Hepatocyte (in vitro differentiated cells): ENCODE measurements at regions not wholly inside any gene's neighbourhood (a gene's known extent, or its start where the extent isn't known, plus 50 kb on each side); places are given as distances from the start of the nearest gene placed in this dataset.

Source experiments
- DNase-seq: peaks from one replicate; pipeline ENCODE4 v3.0.0-alpha.2; 2016; ENCODE audit warnings: low spot score
- H2AFZ ChIP-seq: fragments of 200-600 bp; sonication (generic); 2 replicates; pipeline ENCODE4 v1.6.0; 2016; ENCODE audit warnings: antibody characterized with exemption, mild to moderate bottlenecking
- H3K27ac ChIP-seq: fragments of 200-600 bp; sonication (generic); 2 replicates; pipeline ENCODE4 v1.5.1; 2016; ENCODE audit warnings: mild to moderate bottlenecking
- H3K27me3 ChIP-seq: fragments of 200-600 bp; sonication (generic); 2 replicates; pipeline ENCODE4 v1.6.1; 2016
- H3K36me3 ChIP-seq: fragments of 200-600 bp; sonication (generic); replicated peaks from 2 replicates; pipeline ENCODE4 v1.5.1; 2016; ENCODE audit warnings: low read depth; ENCODE audit not compliant: insufficient read depth
- H3K4me1 ChIP-seq: fragments of 200-600 bp; sonication (generic); 2 replicates; pipeline ENCODE4 v1.5.1; 2016; ENCODE audit warnings: mild to moderate bottlenecking, moderate library complexity; ENCODE audit not compliant: insufficient read depth
- H3K4me2 ChIP-seq: fragments of 200-600 bp; sonication (generic); 2 replicates; pipeline ENCODE4 v1.6.0; 2016
- H3K4me3 ChIP-seq: fragments of 200-600 bp; sonication (generic); 2 replicates; pipeline ENCODE4 v1.5.1; 2016; ENCODE audit warnings: mild to moderate bottlenecking
- H3K79me2 ChIP-seq: fragments of 200-600 bp; sonication (generic); 2 replicates; pipeline ENCODE4 v1.6.0; 2017; ENCODE audit warnings: mild to moderate bottlenecking
- H3K9me2 ChIP-seq: fragments of 200-600 bp; sonication (generic); replicated peaks from 2 replicates; pipeline ENCODE4 v1.6.0; 2017; ENCODE audit warnings: mild to moderate bottlenecking; ENCODE audit not compliant: insufficient read depth
- H3K9me3 ChIP-seq: fragments of 200-600 bp; sonication (generic); 2 replicates; pipeline ENCODE4 v1.5.1; 2016; ENCODE audit warnings: low read depth, mild to moderate bottlenecking
- H4K20me1 ChIP-seq: fragments of 200-600 bp; sonication (generic); 2 replicates; pipeline ENCODE4 v1.6.0; 2016; ENCODE audit warnings: mild to moderate bottlenecking; ENCODE audit not compliant: insufficient read depth, poor library complexity, severe bottlenecking
- EZH2 ChIP-seq: fragments of 200-600 bp; sonication (generic); IDR thresholded peaks from 2 replicates; pipeline ENCODE4 v1.6.1; 2016; ENCODE audit warnings: antibody characterized with exemption, mild to moderate bottlenecking, borderline replicate concordance
- EZH2phosphoT487 ChIP-seq: fragments of 200-600 bp; sonication (generic); IDR thresholded peaks from one replicate; pipeline ENCODE4 v1.6.1; 2018; ENCODE audit warnings: antibody characterized with exemption, mild to moderate bottlenecking, low read depth, moderate library complexity; ENCODE audit not compliant: unreplicated experiment, severe bottlenecking
- WGBS: methylation state at CpG from one replicate; pipeline ENCODE4 v1.1.6; 2016; ENCODE audit warnings: low lambda C conversion rate; ENCODE audit errors: missing lambda C conversion rate; 5-methylcytosine and 5-hydroxymethylcytosine counted together
- TF ChIP-seq, protein P1 (sequence below): fragments of 200-600 bp; sonication (generic); IDR thresholded peaks from 2 replicates; pipeline ENCODE4 v1.5.1; 2016; ENCODE audit warnings: antibody characterized with exemption, mild to moderate bottlenecking; ENCODE audit not compliant: poor library complexity

DNA sequence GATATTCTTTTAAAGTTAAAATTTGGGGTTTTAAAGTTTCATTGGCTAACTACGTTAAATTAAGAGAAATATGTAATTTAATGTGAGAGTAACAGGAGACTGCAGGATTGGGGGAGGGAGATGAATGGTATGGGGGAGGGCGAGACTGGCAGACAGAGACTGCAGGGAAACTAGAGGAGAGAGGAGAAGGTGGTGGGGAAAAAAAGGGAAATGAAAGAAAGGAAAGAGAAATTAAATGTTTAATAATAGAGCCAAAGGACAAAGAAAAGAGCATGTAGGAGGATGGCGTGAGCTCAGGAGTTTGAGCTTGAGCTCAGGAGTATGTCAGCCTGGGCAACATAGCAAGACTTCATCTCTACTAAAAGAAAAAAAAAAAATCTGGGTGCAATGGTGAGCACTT, 115.9 kb downstream of the RFC3 start:
- Histone ChIP-seq H3K4me1 (no peaks in the 10 kb centered on the region), H3K4me3 (no peak overlapping the region), H3K9me2 (no peaks in the 10 kb centered on the region), H3K4me2 (no peak overlapping the region), H4K20me1 (no peaks in the 10 kb centered on the region), H3K36me3 (no peaks in the 10 kb centered on the region), H3K27me3 (no peaks in the 10 kb centered on the region), H3K9me3 (no peaks in the 10 kb centered on the region), H3K79me2 (no peaks in the 10 kb centered on the region), H3K27ac (no peak overlapping the region), H2AFZ (no peak overlapping the region)
- TF ChIP-seq EZH2phosphoT487 (no peak), EZH2 (no peak)
- TF ChIP-seq, protein P1, sequence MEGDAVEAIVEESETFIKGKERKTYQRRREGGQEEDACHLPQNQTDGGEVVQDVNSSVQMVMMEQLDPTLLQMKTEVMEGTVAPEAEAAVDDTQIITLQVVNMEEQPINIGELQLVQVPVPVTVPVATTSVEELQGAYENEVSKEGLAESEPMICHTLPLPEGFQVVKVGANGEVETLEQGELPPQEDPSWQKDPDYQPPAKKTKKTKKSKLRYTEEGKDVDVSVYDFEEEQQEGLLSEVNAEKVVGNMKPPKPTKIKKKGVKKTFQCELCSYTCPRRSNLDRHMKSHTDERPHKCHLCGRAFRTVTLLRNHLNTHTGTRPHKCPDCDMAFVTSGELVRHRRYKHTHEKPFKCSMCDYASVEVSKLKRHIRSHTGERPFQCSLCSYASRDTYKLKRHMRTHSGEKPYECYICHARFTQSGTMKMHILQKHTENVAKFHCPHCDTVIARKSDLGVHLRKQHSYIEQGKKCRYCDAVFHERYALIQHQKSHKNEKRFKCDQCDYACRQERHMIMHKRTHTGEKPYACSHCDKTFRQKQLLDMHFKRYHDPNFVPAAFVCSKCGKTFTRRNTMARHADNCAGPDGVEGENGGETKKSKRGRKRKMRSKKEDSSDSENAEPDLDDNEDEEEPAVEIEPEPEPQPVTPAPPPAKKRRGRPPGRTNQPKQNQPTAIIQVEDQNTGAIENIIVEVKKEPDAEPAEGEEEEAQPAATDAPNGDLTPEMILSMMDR = no peak
- no peak for DNase-seq
- 69% methylated on average over 3 of the region's 3 CpGs for WGBS

DNA sequence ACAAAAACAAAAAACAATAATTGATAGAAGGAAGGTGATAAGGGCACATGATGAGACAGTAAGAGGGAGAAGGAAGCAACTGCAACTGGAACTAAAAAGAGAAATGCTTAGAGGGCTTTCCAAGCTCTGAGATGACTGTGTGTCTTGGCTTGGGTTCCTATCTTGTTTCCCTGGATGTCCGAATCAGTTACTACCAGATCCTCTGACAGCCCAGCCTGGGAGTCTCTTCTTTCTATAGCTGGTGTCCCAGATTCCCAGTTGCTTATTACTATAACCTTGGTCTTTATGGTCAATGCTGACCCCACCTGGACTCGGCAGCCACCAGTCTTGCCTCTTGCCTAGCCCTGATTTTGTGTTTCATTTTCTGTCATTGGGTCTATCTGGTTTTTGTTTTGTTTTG, 116.4 kb downstream of the RFC3 start:
- H3K79me2 ChIP-seq = no peaks in the 10 kb centered on the region
- no peaks in the 10 kb centered on the region for H3K36me3 ChIP-seq
- TF ChIP-seq EZH2 (no peak), EZH2phosphoT487 (no peak)
- TF ChIP-seq, protein P1 = no peak
- no peak overlapping the region for H3K4me3 ChIP-seq
- no peak overlapping the region for H3K27ac ChIP-seq
- no peaks in the 10 kb centered on the region for H3K4me1 ChIP-seq
- H3K9me3 ChIP-seq = no peaks in the 10 kb centered on the region
- H3K4me2 ChIP-seq = no peak overlapping the region
- no peaks in the 10 kb centered on the region for H4K20me1 ChIP-seq
- H3K9me2 ChIP-seq = no peaks in the 10 kb centered on the region
- 87% methylated on average over 2 of the region's 2 CpGs for WGBS
- DNase-seq = no peak
- no peak overlapping the region for H2AFZ ChIP-seq
- H3K27me3 ChIP-seq = no peaks in the 10 kb centered on the region

DNA sequence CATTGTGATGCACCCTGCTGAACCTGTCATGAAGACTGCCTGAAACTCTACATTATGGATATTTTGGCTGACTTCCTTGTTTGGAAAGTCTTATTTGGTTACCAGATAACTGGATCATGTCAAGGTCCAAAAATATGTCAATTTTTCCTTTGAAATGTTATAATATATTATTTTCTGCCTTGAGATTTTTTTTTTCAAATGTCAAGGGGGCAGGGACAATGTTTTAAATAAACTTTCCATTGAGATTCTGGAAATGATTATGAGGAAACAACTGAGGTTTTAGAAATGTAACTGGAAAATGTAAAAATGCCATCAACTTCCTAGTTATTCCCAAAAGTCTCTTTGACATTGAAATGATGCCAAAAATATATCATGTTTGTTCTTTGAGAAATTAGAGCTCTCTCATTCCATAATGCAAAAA, 117.0 kb downstream of the RFC3 start:
- Histone ChIP-seq H2AFZ (no peak overlapping the region), H3K4me1 (no peaks in the 10 kb centered on the region), H3K36me3 (no peaks in the 10 kb centered on the region), H3K9me2 (no peaks in the 10 kb centered on the region), H4K20me1 (no peaks in the 10 kb centered on the region), H3K27me3 (no peaks in the 10 kb centered on the region), H3K4me2 (no peak overlapping the region), H3K9me3 (no peaks in the 10 kb centered on the region), H3K4me3 (no peak overlapping the region), H3K27ac (no peak overlapping the region), H3K79me2 (no peaks in the 10 kb centered on the region)
- DNase-seq = no peak
- TF ChIP-seq EZH2phosphoT487 (no peak), EZH2 (no peak)
- TF ChIP-seq, protein P1 = no peak

DNA sequence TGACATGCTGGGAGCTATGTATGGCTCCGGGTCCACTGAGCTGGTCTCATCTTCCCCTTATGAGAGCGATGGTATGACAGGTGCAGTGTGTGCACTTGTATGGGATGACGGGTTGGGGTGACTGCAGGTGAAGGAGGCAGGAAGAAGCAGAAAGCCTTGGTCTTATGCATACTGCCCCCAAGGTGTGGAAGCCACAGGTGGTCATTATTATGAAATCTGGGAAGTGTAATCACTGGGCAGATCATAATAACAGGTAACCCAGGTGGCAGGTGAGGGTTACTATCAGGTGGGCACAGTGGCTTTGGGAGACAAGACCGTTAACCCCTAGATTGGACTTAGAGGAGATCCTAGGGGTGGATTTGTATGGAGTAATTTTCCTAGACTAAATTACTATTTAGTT, 118.0 kb downstream of the RFC3 start:
- H4K20me1 ChIP-seq = no peaks in the 10 kb centered on the region
- no peak for DNase-seq
- H3K79me2 ChIP-seq = no peaks in the 10 kb centered on the region
- no peaks in the 10 kb centered on the region for H3K4me1 ChIP-seq
- no peak overlapping the region for H3K4me2 ChIP-seq
- TF ChIP-seq EZH2 (no peak), EZH2phosphoT487 (no peak)
- TF ChIP-seq, protein P1 = no peak
- no peaks in the 10 kb centered on the region for H3K9me3 ChIP-seq
- H3K4me3 ChIP-seq = no peak overlapping the region
- H3K9me2 ChIP-seq = no peaks in the 10 kb centered on the region
- no peaks in the 10 kb centered on the region for H3K27me3 ChIP-seq
- WGBS = 93% methylated on average over 4 of the region's 4 CpGs
- no peak overlapping the region for H3K27ac ChIP-seq
- H3K36me3 ChIP-seq = no peaks in the 10 kb centered on the region
- no peak overlapping the region for H2AFZ ChIP-seq
